HFFc6 (cell line): ENCODE measurements at regions not wholly inside any gene's neighbourhood (a gene's known extent, or its start where the extent isn't known, plus 50 kb on each side); places are given as distances from the start of the nearest gene placed in this dataset.

Experiments used
- DNase-seq: peaks from one replicate; pipeline ENCODE4 v3.0.0-alpha.2; 2018
- H3K27ac Mint-ChIP-seq: 2 replicates; pipeline ENCODE4 v1.8.0; 2020; ENCODE audit warnings: mild to moderate bottlenecking, mixed read lengths
- H3K27me3 Mint-ChIP-seq: 2 replicates; pipeline ENCODE4 v1.8.0; 2021; ENCODE audit warnings: mild to moderate bottlenecking, moderate library complexity, mixed read lengths; ENCODE audit not compliant: insufficient read depth
- H3K36me3 Mint-ChIP-seq: 2 replicates; pipeline ENCODE4 v1.8.0; 2021; ENCODE audit warnings: low read depth, mixed read lengths
- H3K4me1 Mint-ChIP-seq: 2 replicates; pipeline ENCODE4 v1.8.0; 2020; ENCODE audit warnings: low read depth, mixed read lengths
- H3K4me3 Mint-ChIP-seq: 2 replicates; pipeline ENCODE4 v1.8.0; 2020; ENCODE audit warnings: mild to moderate bottlenecking, moderate library complexity, mixed read lengths
- H3K9me3 Mint-ChIP-seq: 2 replicates; pipeline ENCODE4 v1.8.0; 2020; ENCODE audit warnings: mild to moderate bottlenecking, mixed read lengths
- CTCF ChIP-seq: fragments of 200-600 bp; sonication (generic); IDR thresholded peaks from 2 replicates; pipeline ENCODE4 v1.5.0; 2021; ENCODE audit warnings: antibody characterized with exemption, mild to moderate bottlenecking

GRCh38 chr9:11646831-11647230 is 1034.0 kb upstream of the PTPRD start:
- Mint-ChIP-seq H3K4me3 (no peak overlapping the region), H3K27me3 (no peaks in the 10 kb centered on the region), H3K9me3 (peaks cover 22% of the 10 kb centered on the region), H3K4me1 (no peaks in the 10 kb centered on the region), H3K36me3 (no peaks in the 10 kb centered on the region), H3K27ac (no peak overlapping the region)
- TF ChIP-seq CTCF, result no peak
- no peak for DNase-seq

GRCh38 chr9:11653867-11654266 is 1039.3 kb upstream of the TYRP1 start:
- H3K4me1 Mint-ChIP-seq, result no peaks in the 10 kb centered on the region
- H3K27me3 Mint-ChIP-seq, result no peaks in the 10 kb centered on the region
- H3K36me3 Mint-ChIP-seq, result no peaks in the 10 kb centered on the region
- H3K9me3 Mint-ChIP-seq, result peaks cover 12% of the 10 kb centered on the region; the same call in 1 of the 2 replicates
- no peak for TF ChIP-seq CTCF
- DNase-seq, result no peak
- no peak overlapping the region for H3K27ac Mint-ChIP-seq
- no peak overlapping the region for H3K4me3 Mint-ChIP-seq

GRCh38 chr9:11663913-11664312 is 1029.3 kb upstream of the TYRP1 start:
- no peak for TF ChIP-seq CTCF
- no peak overlapping the region for H3K4me3 Mint-ChIP-seq

GRCh38 chr9:11676821-11677220 is 1016.4 kb upstream of the TYRP1 start:
- no peak for TF ChIP-seq CTCF
- Mint-ChIP-seq H3K4me1 (no peaks in the 10 kb centered on the region), H3K9me3 (peaks cover 47% of the 10 kb centered on the region), H3K4me3 (no peak overlapping the region), H3K36me3 (no peaks in the 10 kb centered on the region), H3K27me3 (no peaks in the 10 kb centered on the region), H3K27ac (no peak overlapping the region)
- no peak for DNase-seq

More at GRCh38 chr9:11663913-11664312, 1029.3 kb upstream of the TYRP1 start:
- H3K27ac Mint-ChIP-seq, result no peak overlapping the region
- DNase-seq, result no peak
- no peaks in the 10 kb centered on the region for H3K27me3 Mint-ChIP-seq
- peaks cover 21% of the 10 kb centered on the region for H3K9me3 Mint-ChIP-seq
- no peaks in the 10 kb centered on the region; the same call in 1 of the 2 replicates for H3K36me3 Mint-ChIP-seq
- H3K4me1 Mint-ChIP-seq, result no peaks in the 10 kb centered on the region

GRCh38 chr9:11686733-11687132 is 1006.5 kb upstream of the TYRP1 start:
- H3K4me3 Mint-ChIP-seq, result no peak overlapping the region
- H3K27ac Mint-ChIP-seq, result no peak overlapping the region
- TF ChIP-seq CTCF, result no peak
- no peaks in the 10 kb centered on the region for H3K4me1 Mint-ChIP-seq
- H3K9me3 Mint-ChIP-seq, result peaks cover 29% of the 10 kb centered on the region
- H3K36me3 Mint-ChIP-seq, result no peaks in the 10 kb centered on the region
- DNase-seq, result no peak
- H3K27me3 Mint-ChIP-seq, result no peaks in the 10 kb centered on the region; the same call in none of the 2 replicates

- Mint-ChIP-seq H3K27me3 (no peaks in the 10 kb centered on the region), H3K4me3 (no peak overlapping the region), H3K36me3 (no peaks in the 10 kb centered on the region), H3K4me1 (no peaks in the 10 kb centered on the region), H3K27ac (no peak overlapping the region), H3K9me3 (peaks cover 20% of the 10 kb centered on the region)
- no peak for TF ChIP-seq CTCF
- DNase-seq, result no peak
Observed at GRCh38 chr9:11697126-11697525, 996.1 kb upstream of the TYRP1 start.
